SW480 (cell line): ENCODE measurements at regions not wholly inside any gene's neighbourhood (a gene's known extent, or its start where the extent isn't known, plus 50 kb on each side); places are given as distances from the start of the nearest gene placed in this dataset.

Experiments used
- DNase-seq: peaks from one replicate; pipeline ENCODE4 v3.0.0-alpha.2; 2016; ENCODE audit warnings: low spot score

DNA sequence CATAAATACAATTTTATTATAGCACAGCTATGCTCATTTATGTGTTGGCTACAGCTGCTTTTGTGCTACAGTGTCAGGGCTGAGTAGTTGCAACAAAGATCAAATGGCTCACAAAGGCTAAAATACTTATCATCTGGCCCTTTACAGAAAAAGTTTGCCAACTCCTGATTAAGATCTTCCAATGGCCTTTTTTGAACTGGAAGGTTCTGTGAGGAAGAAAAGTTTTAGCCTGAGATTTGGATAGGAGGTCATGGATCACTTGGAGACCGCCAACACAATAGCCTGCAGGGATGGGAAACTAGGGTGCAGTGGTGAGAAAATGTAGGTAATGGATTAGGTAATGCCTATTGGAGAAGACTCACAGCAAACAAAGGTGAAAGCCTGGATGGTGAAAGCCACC lies 169.8 kb downstream of the NOC3L start:
- DNase-seq = no peak

DNA sequence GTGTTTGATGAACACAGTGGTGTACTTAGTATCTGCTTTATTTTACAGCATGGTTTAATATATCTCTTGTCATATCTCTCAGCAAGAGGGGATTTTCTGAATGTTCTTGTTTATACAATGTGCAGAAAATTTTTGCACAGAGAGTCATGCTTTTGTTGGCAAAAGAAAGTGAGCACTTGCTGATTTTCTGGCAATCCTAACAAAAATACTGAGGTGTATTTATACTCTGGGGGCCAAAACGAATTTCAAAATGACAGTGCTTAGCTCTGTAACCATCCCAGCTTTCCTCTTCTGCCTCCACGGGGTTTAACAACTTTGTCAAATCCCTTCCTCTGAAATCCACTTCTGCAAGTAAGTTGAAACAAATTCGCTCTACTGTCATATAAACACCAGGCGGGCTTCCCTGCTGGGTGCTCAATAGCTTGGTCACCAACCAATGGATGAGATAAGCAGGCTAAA lies 169.2 kb downstream of the NOC3L start:
- no peak for DNase-seq

DNA sequence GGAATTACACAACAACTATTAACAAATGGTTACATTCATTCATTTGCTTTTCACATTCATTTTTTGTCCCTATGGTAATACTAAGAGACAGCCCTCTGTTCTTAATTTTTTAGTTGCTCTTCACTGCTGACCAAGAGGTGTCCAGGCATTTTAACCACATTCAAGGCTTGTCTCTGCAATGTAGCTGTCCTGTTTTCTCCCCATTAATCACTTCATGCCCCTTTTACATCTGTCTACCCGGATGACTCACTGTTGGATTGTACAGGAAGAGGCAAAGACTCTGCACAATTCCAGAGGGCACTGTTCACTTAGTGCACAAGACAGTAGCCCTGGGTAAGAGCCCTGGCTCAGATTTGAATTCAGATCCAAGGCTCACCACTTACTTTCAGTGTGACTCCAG lies 168.5 kb downstream of the NOC3L start:
- DNase-seq = peak; percentile 23

DNA sequence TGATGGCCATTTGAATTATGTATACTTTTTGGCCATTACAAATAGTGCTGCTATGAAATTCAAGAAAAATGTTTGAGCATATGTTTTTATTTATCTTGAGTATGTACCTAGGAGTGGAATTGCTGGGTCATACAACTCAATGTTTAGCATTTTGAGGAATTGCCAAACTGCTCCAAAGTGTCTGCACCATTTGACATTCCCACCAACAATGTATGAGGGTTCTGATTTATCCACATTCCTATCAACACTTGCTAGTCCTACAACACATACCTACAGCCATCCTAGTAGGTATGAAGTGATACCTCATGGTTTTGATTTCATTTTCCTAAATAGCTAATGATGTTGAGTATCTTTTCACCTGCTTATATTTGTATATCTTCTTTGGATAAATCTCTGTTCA lies 165.5 kb downstream of the NOC3L start:
- DNase-seq = no peak

DNA sequence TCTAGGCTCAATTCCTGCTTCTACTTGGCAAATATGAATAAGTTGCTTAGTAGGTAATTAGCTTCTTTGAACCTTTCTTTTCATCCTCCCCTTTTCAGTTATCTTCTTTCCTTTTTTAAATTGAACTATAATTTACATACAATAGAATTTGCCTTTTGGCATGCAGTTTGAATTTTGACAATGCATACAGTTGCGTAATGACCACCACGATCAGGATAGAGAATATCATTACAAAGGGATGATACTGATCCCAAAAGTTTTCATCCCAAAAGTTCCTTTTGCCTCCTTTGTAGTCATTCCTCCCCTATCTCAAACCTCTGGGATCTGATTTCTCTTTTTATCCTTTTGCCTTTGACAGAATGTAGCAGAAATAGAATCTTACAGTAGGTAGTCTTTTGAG lies 164.4 kb downstream of the NOC3L start:
- no peak for DNase-seq

DNA sequence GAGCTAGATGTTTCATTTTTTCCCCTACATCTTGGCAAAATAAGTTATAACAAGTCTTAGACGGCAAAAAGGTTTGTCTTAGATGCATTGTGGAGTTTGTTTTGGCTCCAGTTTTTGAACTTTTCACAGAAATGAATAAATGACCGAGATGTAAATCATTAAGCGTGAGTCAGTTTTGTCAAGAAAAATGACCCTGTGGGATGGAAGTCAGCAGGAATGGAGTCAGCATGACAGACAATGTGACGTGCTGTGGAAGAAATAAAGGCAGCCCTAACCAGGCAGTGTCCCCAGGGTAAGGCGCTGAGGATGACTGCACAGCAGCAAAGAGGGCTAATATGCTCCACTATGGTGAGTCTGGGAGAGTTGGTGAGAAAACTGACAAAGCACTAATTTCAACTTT lies 163.2 kb downstream of the NOC3L start:
- no peak for DNase-seq

DNA sequence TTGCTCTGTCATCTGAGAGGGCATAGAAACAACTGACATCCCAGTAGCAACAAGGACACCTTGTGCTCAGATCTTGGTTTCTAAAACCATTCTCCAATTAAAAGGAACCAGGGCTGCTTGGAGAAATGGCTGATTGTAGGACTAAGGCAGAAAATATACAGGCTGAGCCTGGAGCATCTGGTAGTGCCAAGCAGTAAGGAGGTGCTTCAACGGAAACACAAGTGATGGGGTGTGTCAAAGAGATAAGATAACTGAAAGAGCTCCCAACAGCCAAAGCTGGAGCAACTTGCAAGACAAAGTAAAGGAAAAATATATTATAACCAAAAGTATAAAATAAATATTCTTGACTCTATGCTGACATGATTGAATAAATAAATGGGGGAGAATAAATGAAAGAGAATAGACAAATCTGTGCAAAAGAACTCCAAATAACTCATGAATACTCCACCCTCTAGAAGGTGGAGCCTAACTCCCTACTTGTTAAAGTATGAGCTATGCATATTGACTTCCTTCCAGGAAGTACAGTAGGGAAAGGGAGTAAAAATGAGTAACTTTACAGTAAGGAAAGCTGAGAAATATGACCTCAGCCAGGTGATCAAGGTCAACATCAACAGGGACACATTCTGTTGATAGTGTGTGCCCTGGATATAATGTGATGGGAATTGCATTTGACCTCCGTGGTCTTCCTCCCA lies 162.4 kb downstream of the NOC3L start:
- no peak for DNase-seq

DNA sequence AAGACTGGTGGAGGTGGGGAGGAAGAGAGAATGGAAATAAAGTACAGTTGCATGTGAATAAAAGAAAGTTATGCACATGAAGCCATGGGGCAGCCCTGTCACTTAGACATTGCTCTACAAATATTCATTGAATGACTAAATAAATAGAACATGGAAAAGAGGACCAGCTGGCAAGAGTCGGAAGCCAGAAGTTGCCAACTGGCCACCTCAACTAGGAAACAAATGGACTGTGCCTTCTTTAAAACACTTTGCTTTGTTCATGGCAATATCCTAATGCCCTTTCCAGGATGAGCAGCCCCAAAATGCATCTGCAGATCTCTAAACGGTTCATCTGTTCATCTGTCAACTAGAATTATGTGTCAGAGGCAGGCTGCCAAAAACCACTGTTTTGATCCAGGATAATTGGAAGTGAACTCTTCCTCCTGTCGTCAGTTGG lies 157.3 kb downstream of the NOC3L start:
- no peak for DNase-seq

DNA sequence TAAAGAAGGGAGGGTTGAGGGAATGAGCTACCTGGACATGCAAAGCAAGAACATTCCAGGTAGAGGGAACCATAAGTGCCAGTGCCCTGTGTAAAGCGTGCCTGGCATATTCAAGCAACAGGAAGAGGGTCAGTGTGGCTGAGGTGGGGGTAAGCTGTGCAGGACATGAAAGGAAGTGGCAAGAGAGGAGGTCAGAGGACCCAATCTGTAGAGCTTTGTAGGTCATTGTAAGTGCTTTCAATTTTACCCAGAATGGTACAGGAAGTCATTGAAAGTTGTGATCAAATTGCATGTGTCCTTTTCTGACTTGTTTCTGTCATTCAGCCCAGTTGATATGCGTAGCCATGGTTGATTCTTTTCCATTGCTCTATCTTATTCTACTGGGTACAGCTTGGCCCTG lies 156.6 kb downstream of the NOC3L start:
- DNase-seq = no peak

DNA sequence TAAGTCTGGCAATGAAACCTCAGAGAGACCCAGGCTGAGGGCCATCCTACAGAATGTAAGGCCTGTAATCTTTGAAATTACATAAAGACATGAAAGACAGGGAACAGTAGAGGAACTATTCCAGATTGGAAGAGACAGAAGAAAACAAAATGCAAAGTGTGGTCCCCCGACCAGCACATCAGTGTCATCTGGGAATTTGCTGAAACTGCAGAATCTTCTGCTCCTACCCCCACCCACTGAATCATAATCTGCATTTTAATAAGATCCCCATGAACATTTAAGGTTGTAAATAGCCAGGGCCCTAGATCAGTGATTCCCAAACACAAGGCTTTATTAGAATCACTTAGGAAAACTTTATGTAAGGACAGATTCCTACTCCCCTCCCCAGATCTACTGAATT lies 154.4 kb downstream of the NOC3L start:
- DNase-seq = no peak

DNA sequence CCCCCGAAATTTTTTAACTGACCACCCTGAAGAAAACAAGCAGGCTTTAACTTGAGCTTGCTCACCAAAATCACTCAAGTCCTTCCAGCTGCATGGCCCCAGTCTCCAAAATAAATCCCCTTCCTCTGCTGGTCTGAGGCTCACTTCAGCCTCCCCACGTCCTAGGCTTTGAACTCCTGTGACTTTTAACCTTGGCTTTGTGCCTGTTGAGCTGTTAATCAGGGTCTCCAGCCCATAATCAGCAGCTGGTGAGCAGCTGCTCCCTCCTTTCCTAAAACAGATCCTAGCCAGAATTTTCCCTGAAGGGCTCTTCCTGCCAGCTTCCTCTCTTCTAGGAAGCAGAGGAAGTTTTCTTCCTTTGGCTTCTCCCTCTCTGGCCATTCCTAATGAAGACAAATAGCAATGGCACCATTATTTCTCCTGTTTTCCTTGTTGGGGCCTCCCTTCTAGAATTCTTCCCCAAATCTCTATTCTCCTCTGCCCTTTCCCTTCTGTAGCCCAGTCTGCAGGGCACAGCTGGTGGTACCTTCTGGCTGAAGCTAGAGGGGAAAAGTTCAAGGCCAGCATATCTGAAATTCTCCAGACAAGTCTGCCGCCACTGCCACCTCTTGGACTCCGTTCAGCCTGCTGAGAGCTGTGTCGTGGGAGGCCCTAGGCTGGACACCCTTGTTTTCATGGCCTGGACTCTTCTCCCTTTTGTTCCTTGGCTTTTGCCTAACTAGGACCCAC lies 152.1 kb downstream of the NOC3L start:
- no peak for DNase-seq

DNA sequence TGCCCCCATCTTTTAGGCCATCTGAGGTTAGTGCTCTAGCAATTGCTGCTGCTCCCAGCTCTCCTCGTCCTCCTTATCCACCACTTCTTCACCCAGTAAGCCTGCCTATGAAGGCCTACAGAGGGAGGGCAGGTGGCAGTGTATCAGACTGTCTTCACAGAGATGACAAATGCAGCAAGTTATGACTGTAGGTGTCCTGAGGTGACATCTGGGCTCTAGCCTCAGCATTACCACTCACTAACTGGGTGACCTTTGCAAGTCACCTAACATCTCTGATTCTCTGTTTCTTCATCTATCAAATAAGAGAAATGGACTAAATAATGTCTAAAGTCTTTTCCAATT lies 151.6 kb downstream of the NOC3L start:
- no peak for DNase-seq

DNA sequence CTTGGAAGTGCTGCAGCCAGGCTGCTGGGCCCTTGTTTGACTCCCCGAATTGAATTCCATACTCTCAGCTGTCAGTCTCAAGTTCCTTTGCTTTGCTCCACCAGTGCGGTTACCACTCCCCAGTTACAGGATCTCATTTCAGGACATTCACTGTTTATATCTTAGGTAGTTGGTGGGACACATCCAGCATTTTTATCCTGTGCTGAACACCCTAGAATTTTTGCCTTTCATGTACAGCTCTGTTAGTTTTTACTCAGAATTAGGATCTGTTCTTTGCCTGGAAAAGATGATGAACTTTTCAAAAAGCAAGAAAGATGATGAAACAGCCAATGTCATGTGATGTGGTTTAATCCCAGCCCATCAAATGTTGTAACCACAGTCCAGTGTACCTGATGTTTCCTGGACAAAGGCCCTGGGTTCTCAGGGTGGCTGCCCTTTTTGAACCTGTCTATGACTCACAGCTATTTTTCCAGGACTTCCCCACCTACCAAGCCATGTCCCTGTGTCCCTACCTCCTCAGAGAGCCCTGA lies 149.7 kb downstream of the NOC3L start:
- DNase-seq = peak; percentile 39

DNA sequence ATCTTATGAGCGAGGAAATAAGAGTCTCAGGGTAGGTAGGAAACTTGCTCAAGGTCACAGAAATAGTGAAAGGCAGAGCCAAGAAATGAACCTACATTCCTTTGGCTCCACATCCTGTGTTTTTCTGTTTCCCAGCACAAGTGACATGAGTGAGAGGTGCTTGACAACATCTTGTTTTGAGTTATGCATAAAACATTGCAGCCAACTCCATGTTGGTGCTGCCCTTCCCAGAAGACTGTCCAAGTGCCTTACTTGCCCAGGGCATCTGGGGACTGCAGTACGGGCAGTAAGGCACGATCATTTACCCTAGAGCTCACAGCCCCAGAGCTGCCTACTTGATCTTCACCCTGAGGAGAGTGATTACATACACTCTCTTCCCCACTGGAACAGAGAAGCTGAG lies 148.8 kb downstream of the NOC3L start:
- DNase-seq = no peak

DNA sequence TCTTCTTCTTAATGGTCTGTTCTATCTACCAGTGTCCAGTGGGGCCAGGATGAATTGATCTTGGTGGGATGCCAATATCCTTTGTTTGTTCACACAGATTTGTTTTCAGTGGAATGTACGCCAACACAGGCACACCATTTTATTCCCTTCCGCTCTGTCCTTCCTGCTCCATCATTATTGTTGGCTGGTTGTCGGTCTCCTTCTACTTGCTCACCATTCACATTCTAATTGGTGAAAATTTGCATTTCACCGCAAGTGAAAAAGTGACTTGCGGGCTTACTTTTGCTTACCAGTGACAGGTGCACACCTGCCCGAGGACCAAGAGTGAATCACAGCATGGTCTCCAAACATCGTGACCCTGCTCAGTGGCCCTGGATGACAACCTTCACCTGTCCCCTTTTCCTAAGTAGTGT lies 148.3 kb downstream of the NOC3L start:
- DNase-seq = no peak

DNA sequence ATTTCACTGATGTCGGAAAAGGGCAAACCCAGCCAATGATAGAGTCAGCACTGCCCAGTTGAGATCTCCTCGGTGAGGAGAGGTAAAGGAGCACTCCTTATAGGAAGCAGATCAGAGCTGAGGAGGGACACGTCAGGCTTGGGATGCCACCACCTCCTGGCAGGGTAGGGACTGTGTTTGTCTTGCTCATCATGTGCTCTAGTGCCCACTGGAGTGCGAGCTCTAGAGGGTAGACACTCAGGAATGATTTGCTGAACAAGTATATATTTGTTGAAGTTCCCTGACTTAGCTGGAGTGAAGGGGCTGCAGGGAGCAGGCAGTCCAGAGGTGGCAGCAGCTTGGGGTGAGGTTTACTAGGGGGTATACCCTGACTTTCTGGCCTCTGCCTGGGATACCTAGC lies 146.5 kb downstream of the NOC3L start:
- no peak for DNase-seq

DNA sequence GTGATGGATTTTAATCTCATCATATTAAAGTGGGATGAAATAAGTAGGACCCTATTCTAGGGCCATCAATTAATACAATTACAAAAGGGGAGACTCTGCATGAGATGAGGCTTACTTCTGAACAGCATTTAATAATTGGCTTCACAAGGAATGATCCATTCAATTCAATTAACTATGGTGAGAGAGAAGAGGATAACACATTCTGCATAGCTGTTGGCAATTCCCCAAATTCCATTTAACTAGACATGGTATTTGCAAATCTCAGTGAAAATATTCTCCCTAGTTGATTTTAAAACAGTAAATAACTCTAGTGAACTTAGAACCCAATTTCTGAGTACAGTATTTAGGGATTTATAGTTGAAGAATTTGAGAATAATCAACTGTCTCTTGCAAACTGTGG lies 145.3 kb downstream of the NOC3L start:
- DNase-seq = no peak

DNA sequence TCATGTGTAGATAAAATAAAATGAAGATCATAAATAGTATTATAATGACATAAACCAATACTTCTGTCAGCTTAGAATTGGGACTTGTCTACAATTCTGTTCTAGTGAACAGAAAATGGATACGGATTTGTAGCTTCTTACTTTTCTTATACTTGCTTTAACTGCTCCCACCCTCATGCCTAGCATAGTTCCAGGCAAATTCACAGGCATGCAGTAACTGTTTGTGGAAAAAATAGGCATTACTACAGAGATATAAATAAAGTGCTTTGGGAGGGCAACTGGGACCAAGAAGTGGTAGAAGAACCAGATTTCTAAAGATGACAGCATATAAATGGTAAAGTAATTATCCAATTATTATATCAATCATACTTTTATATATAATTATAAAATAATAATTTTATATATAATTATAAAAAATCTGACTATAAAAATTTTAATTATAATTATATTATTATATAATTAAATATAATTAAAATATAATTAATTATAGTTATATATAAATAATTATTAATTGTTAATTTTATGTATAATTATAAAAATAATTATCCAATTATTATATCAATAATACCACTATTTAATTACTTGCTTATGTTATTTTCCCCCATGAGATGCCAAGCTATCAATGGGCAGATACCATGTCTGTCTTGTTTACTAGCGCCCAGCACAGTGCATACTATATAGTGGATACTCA lies 144.1 kb downstream of the NOC3L start:
- DNase-seq = no peak

DNA sequence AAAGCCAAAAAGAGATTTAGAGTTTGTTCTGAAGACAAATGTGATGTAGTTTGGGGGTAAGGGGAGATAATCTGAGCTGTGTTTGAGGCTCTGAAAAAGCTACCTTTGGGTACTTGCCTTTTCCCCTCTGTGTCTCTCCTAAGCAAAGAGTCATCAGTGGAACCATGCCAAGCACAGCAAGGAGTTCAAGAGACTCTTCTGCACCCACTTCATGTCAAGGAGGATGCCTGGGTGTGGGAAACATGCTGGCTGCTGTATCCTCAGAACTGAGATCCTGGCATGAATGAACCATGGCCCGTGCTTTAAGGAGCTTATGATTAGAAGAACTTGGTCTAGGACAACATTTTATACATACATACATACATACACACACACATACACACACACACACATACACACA lies 142.9 kb downstream of the NOC3L start:
- DNase-seq = no peak

DNA sequence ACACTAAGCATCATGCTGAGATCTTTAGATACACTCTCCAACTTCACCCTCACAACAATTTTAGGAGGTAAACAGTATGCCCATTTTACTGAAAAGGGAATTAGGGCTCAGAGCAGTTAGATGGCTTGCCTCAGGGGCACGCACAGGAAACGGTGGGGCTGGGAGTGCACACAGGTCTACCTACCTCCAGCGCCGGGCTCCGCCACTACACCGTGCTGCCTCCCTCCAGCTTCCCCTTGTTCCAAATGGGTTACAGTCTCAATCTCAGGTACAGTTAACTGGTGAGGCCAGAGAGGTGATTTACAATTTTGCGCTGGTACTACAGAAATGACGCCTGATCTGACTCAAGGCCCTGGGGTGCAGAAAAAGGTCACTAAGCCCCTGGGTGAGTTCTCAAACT lies 142.0 kb downstream of the NOC3L start:
- no peak for DNase-seq

DNA sequence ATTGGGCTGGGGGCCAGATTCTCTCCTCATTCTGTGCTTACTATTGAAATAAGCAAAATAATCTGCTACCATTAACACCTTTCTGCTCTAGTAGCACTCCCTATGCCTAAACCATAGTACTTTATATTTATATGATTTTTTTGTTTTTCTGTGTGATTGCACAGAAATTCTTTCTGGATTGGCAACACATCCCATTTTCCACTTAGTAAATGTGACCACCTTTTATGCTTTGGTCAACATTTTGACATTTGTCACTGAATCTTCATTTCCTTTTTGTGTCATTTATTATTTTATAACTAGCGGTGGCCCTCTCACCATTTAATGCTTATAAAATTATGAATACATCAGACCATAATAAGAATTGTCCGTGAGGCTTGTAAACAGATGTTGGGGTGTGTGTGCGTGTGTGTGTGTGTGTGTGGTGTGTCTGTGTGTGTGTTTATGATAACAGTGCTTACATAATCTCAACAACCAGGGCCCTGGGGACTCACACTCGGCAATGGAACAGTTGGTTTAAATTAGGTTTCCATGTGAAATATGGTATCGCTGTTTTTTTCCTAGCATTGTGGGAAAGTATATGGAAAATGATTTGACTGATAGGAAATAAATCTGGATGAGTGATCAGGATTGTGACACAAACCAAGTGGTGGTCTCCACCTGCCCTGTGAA lies 138.9 kb downstream of the NOC3L start:
- no peak for DNase-seq

DNA sequence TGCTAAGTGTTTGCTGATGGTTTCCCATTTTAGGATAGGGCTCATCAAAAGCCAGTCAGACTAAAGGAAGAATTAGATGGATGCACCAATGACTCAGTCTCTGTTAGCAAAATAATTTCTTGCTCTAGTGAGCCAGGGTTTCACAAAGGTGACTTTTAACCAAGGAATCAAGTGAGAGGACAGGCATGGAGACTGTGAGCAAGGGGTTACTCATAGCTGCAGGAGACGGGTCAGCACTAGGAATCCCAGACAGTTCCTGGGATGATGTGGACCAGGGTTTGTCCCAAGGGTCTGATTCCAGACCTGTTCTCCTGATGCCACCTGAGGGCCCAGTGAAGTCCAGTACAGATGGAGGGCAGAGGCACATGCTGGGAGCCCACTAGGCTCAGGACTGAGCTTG lies 138.1 kb downstream of the NOC3L start:
- DNase-seq = no peak

DNA sequence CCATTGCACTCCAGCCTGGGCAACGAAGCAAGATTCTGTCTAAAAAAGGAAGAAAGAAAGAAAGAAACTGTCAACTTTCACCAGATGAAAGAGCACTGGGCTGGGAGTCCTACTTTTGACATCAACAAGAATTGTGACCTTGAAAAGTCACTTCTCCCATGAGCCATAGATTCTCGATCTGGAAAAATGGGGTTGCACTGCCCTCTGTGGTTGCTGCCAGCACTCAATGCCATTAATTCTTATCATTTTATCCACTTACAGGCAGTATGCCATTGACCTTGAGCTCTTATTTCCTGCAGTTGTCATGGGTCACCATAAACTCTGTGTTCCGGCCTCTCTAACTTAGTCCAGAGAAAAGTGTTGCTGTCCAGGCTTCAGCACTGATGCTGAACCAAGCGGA lies 137.2 kb downstream of the NOC3L start:
- no peak for DNase-seq
